ENCODE measurements at regions not wholly inside any gene's neighbourhood (a gene's known extent, or its start where the extent isn't known, plus 50 kb on each side); places are given as distances from the start of the nearest gene placed in this dataset.

- DNase-seq (ENCODE audit: low spot score), result no peak
- TF ChIP-seq, protein P1, sequence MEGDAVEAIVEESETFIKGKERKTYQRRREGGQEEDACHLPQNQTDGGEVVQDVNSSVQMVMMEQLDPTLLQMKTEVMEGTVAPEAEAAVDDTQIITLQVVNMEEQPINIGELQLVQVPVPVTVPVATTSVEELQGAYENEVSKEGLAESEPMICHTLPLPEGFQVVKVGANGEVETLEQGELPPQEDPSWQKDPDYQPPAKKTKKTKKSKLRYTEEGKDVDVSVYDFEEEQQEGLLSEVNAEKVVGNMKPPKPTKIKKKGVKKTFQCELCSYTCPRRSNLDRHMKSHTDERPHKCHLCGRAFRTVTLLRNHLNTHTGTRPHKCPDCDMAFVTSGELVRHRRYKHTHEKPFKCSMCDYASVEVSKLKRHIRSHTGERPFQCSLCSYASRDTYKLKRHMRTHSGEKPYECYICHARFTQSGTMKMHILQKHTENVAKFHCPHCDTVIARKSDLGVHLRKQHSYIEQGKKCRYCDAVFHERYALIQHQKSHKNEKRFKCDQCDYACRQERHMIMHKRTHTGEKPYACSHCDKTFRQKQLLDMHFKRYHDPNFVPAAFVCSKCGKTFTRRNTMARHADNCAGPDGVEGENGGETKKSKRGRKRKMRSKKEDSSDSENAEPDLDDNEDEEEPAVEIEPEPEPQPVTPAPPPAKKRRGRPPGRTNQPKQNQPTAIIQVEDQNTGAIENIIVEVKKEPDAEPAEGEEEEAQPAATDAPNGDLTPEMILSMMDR (IDR thresholded peaks at IDR 0.05; ENCODE audit: extremely low read depth, missing control alignments), result no peak
These were observed 617.3 kb downstream of the KCNJ3 start for GRCh38 chr2:155315768-155316167.

DNA sequence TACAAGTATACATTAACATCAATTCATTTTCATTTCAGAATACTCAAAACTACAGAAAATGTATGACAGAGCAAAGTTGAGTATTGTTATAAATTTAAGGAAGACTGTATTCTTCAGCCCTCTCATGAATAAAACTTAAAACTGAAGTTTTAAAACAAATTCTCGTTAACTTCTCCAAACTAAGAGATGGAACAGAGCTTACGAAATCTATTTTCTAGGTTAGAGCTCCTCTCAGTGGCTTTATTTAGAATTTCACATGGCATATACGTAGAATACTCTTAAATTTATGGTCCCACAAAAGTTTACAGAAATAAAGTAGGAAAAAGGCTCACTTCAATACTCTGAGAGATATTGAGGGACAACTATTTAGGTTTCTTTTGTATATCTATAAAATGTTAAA lies 612.1 kb downstream of the KCNJ3 start:
- peak; percentile 10 for DNase-seq (ENCODE audit: low spot score)

GRCh38 chr2:155309483-155309882 lies 611.0 kb downstream of the KCNJ3 start:
- TF ChIP-seq, protein P1 (IDR thresholded peaks at IDR 0.05; ENCODE audit: extremely low read depth, missing control alignments), result no peak
- no peak for DNase-seq (ENCODE audit: low spot score)

More for the DNA sequence above, 612.1 kb downstream of the KCNJ3 start:
- TF ChIP-seq, protein P1 (IDR thresholded peaks at IDR 0.05; ENCODE audit: extremely low read depth, missing control alignments), result peak; percentile 15

GRCh38 chr2:155308367-155309009 lies 610.0 kb downstream of the KCNJ3 start:
- TF ChIP-seq, protein P1 (IDR thresholded peaks at IDR 0.05; ENCODE audit: extremely low read depth, missing control alignments), result no peak
- no peak for DNase-seq (ENCODE audit: low spot score)

DNA sequence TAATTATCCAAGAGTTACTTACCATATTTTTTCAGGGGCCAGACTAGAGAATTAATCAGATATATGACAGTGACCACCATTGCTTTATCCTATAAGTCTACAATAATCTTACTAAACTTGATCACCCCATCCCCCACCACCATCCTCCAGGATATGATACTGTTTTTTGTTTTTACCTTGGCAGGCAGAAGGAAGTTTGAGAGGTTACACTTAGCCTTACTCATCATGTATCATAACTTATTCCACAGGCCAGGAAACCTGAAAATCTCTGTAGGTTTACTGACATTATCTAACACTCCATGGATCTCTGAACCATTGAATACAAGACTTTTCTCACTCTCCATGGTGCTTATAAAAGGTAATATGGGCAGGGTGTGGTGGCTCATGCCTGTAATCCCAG lies 602.7 kb downstream of the KCNJ3 start:
- TF ChIP-seq, protein P1 (IDR thresholded peaks at IDR 0.05; ENCODE audit: extremely low read depth, missing control alignments), result no peak
- DNase-seq (ENCODE audit: low spot score), result no peak

DNA sequence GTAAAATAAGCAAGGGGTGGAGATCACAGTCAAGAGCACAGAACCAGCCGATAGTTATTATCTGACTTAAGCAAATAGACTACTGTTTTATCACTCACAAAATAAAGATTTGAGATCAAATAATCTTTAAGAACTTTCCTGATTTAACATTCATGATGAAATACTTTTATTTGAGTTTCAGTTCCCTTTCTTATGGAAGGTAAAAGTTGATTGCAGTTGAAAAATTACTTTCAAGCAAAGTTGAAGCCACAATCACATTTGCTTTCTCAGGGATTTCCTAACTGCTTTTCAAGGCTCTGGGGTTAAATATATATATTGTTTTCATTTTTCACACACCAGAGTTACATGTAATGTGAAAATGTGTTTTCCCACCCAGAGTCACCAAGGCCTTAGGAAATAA lies 599.5 kb downstream of the KCNJ3 start:
- TF ChIP-seq, protein P1 (IDR thresholded peaks at IDR 0.05; ENCODE audit: extremely low read depth, missing control alignments), result no peak
- no peak for DNase-seq (ENCODE audit: low spot score)

- DNase-seq (ENCODE audit: low spot score), result no peak
- TF ChIP-seq, protein P1 (IDR thresholded peaks at IDR 0.05; ENCODE audit: extremely low read depth, missing control alignments), result no peak
These were observed 595.9 kb downstream of the KCNJ3 start for GRCh38 chr2:155294358-155294757.

Data from GM20000 (cell line).